ENCODE measurements at regions not wholly inside any gene's neighbourhood (a gene's known extent, or its start where the extent isn't known, plus 50 kb on each side); places are given as distances from the start of the nearest gene placed in this dataset.

DNA sequence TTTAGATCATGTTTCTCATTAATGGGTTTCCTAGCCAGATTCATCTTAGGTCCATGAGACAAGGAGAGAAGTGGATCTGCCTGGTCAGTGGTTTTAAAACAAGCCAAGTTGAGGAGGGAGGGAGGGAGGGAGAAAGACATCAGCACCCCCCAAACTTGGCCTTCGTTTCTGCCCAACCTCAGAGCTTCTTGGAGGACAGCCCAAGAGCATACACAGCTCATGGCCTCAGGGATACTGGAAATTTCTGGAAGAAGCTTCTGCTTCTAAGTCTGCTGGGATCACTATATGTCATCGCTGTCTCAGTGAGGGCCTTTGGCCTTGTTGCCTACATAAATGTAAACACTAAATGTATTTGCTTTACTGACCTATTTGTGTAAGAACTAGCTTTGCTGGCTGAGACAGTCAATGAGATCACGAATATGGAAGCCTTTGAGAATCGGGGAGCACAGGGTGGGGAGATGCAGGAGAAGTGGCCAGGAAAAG, 375.1 kb downstream of the BUD13 start:
- TF ChIP-seq, protein P1, sequence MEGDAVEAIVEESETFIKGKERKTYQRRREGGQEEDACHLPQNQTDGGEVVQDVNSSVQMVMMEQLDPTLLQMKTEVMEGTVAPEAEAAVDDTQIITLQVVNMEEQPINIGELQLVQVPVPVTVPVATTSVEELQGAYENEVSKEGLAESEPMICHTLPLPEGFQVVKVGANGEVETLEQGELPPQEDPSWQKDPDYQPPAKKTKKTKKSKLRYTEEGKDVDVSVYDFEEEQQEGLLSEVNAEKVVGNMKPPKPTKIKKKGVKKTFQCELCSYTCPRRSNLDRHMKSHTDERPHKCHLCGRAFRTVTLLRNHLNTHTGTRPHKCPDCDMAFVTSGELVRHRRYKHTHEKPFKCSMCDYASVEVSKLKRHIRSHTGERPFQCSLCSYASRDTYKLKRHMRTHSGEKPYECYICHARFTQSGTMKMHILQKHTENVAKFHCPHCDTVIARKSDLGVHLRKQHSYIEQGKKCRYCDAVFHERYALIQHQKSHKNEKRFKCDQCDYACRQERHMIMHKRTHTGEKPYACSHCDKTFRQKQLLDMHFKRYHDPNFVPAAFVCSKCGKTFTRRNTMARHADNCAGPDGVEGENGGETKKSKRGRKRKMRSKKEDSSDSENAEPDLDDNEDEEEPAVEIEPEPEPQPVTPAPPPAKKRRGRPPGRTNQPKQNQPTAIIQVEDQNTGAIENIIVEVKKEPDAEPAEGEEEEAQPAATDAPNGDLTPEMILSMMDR (IDR thresholded peaks at IDR 0.05) = no peak

DNA sequence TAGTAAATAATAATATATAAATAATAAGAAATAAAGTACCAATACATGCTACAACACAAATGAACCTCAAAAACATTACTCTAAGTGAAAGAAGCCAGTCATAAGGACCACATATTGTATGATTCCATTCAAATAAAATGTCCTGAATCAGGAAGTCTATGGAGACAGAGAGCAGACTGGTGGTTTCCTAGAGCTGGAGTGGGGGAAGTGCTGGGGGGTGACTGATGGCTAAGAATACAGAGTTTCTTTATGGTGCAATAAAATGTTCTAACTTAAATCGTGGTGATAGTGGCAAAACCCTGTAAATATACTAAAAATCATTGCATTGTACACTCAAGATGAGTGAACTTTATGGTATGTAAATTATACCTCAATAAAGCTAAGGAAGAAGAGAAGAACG, 376.5 kb downstream of the BUD13 start:
- TF ChIP-seq, protein P1 (IDR thresholded peaks at IDR 0.05) = no peak

- TF ChIP-seq, protein P1 (IDR thresholded peaks at IDR 0.05) = no peak
Measured at GRCh38 chr11:116394022-116394421, 378.8 kb downstream of the BUD13 start.

DNA sequence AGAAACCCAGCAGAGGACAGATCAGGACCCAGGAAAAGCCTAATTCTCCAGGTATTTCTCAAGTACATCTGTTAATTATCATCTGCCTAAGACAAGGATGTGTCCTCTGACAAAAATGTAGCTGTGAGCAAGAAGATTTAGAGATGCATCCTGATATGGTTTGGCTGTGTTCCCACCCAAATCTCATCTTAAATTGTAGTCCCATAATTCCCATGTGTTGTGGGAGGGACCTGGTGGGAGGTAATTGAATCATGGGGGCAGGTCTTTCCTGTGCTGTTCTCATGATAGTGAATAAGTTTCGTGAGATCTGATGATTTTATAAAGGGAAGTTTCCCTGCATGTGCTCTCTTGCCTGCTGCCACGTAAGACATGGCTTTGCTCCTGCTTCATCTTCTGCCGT, 381.8 kb downstream of the BUD13 start:
- TF ChIP-seq, protein P1 (IDR thresholded peaks at IDR 0.05) = no peak

DNA sequence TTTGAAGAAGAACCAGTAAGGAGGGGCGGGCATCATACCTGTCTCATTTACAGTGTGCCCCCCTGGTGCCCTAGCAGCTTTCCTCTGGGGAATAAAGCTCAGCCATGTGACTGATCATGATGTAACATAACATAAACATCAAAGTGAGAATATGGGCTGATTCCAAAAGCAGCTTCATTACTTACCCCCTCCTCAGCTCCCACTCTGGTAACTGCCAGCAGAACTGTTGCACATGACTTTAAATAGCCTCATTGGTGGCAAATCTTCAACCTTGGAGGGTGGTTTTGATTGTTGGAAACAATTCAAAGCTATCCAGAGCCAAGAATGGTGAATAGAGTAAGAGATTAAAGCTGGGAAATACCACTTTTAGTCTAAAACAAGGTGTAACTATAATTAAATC, 384.6 kb downstream of the BUD13 start:
- TF ChIP-seq, protein P1 (IDR thresholded peaks at IDR 0.05) = no peak

- TF ChIP-seq, protein P1 (IDR thresholded peaks at IDR 0.05) = no peak
Measured at GRCh38 chr11:116387641-116388040, 385.1 kb downstream of the BUD13 start.

- TF ChIP-seq, protein P1 (IDR thresholded peaks at IDR 0.05) = no peak
Measured at GRCh38 chr11:116386118-116386699, 386.6 kb downstream of the BUD13 start.

DNA sequence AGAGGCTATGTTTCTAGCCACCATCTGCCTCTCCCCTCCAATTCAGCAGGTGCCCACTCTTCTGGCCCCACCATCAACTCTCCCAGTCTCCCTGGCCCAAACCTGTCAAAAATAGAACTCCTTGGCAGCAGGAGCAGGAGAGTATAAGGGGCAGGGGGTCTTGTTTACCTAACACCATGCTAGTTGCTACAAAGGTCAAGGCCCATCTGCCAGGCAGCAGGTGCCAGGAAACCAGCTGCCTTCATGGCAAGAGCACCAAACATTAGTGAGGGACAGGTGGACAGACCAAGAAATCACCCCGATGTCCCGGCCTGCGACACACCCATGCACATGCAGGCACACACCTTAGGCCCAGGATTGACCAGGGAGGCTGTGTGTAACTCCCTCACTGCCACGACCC, 387.9 kb downstream of the BUD13 start:
- TF ChIP-seq, protein P1 (IDR thresholded peaks at IDR 0.05) = no peak

Data from LNCAP (cell line).